Right lobe of liver (tissue), 6 donors: ENCODE measurements at regions not wholly inside any gene's neighbourhood (a gene's known extent, or its start where the extent isn't known, plus 50 kb on each side); places are given as distances from the start of the nearest gene placed in this dataset.
A peak's percentile ranks its signal among the peaks of the same experiment; 100 is the strongest.

ENCODE experiments used
- ATAC-seq, 4 donors: fragments of 200-7000 bp; cut with Tn5 transposase; one replicate each; pipeline ENCODE4 v1.9.1; 2020; ENCODE audit warnings: mild to moderate bottlenecking in 4 of 4, moderate library complexity in 4 of 4
- DNase-seq, 3 donors: peaks; one replicate each; pipeline ENCODE4 v3.0.0-alpha.2; 2020
- H3K27ac ChIP-seq, 3 donors: fragments of 200-600 bp; one replicate each; pipeline ENCODE4 v1.8.0; 2022
- H3K27me3 ChIP-seq, 2 donors: fragments of 200-600 bp; one replicate each; pipeline ENCODE4 v1.8.0; 2022
- H3K36me3 ChIP-seq, 4 donors: fragments of 200-600 bp; sonication (generic) in 1 of 4; one replicate each; pipeline versions ENCODE4 v1.5.1 to v1.8.0; 2017 to 2022; ENCODE audit warnings: control low read depth in 1 of 4
- H3K4me1 ChIP-seq, 4 donors: fragments of 200-600 bp; sonication (generic) in 1 of 4; one replicate each; pipeline versions ENCODE4 v1.5.1 to v1.8.0; 2017 to 2022; ENCODE audit warnings: control low read depth in 1 of 4
- H3K4me3 ChIP-seq, 3 donors: fragments of 200-600 bp; one replicate each; pipeline ENCODE4 v1.8.0; 2022
- H3K9me3 ChIP-seq, 4 donors: fragments of 200-600 bp; sonication (generic) in 1 of 4; one replicate each; pipeline versions ENCODE4 v1.5.1 to v1.8.0; 2017 to 2022; ENCODE audit warnings: control low read depth in 1 of 4
- POLR2A ChIP-seq: fragments of 450-650 bp; IDR thresholded peaks from one replicate; pipeline ENCODE4 v1.6.1; 2017; ENCODE audit warnings: antibody characterized with exemption, mild to moderate bottlenecking
- WGBS: methylation state at CpG from one replicate; pipeline ENCODE4 v1.1.6; 2018; ENCODE audit warnings: low coverage, low lambda C conversion rate; ENCODE audit not compliant: insufficient coverage; ENCODE audit errors: missing lambda C conversion rate; 5-methylcytosine and 5-hydroxymethylcytosine counted together
- intact Hi-C, 2 donors: fragments of 100-400 bp; cut with DNase I; formaldehyde crosslinking; loops; one replicate each; pipeline versions ENCODE4 v1.11.2 to v1.14.1; 2022
- TF ChIP-seq, protein P1 (sequence below), 4 donors: fragments of 200-600 bp in 3 of 4; fragments of 450-650 bp in 1 of 4; IDR thresholded peaks; one replicate each; pipeline versions ENCODE4 v1.5.1 to v1.8.0; 2016 to 2022; ENCODE audit warnings: antibody characterized with exemption in 4 of 4, mild to moderate bottlenecking in 2 of 4
- donor health status: DM: no; HTN: yes; CAD: no.
- donor health status: DM: no; HTN: no; CAD: no.
- donor health status: DM: no; HTN: no; CAD: no.
- donor health status: DM: no; HTN: yes; CAD: no.
- donor health status: DM: no; HTN: yes; CAD: no.

DNA sequence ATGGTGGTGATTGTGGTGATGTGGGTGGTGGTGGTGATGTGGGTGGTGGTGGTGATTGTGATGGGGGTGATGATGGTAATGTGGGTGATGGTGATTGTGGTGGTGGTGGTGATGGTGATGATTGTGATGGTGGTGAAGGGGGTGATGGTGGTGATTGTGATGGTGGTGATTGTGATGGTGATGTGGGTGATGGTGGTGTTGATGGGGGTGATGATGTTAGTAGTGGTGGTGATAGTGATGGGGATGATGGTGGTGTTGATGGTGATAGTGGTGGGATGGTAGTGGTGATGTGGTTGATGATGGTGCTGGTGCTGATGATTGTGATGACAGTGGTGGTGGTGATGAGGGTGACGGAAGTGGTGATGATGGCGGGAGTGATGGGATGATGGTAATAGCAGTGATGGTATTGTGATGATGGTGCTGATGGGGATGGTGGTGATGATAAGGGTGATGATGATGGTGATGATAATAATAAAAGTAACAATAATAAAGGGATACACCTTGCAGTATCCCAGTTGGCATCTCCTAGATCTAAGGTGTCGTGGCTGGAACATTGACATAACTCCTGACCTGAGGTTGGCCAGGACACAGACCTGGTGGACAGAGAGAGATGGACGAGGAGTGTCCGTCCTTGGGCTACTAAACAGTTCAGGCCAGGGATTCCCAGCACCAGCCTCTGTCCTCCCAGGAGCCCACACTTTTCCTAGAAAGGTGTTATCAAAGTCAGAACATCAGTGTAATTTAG, 344.5 kb downstream of the SEC14L1 start:
- TF ChIP-seq, protein P1, sequence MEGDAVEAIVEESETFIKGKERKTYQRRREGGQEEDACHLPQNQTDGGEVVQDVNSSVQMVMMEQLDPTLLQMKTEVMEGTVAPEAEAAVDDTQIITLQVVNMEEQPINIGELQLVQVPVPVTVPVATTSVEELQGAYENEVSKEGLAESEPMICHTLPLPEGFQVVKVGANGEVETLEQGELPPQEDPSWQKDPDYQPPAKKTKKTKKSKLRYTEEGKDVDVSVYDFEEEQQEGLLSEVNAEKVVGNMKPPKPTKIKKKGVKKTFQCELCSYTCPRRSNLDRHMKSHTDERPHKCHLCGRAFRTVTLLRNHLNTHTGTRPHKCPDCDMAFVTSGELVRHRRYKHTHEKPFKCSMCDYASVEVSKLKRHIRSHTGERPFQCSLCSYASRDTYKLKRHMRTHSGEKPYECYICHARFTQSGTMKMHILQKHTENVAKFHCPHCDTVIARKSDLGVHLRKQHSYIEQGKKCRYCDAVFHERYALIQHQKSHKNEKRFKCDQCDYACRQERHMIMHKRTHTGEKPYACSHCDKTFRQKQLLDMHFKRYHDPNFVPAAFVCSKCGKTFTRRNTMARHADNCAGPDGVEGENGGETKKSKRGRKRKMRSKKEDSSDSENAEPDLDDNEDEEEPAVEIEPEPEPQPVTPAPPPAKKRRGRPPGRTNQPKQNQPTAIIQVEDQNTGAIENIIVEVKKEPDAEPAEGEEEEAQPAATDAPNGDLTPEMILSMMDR (IDR thresholded peaks at IDR 0.05), result no peak
- no peak for TF ChIP-seq POLR2A
- no peaks in the 10 kb centered on the region for H3K9me3 ChIP-seq
- no peak overlapping the region for H3K4me3 ChIP-seq
- peaks cover 0 to 34% (median 13%) of the 10 kb centered on the region in 4 donors for H3K36me3 ChIP-seq
- peaks cover 0 to 14% (median 6%) of the 10 kb centered on the region in 4 donors for H3K4me1 ChIP-seq
- WGBS, result 92% methylated on average over 5 of the region's 5 CpGs
- H3K27me3 ChIP-seq, result no peaks in the 10 kb centered on the region
- ATAC-seq (no peak), DNase-seq (peak in 1 of 3 donors; percentile 2)
- intact Hi-C loops, result loop anchor here in 1 of 2 donors (5.0 kb wide), 1 partner anchor 38 kb away; no protein-coding TSS in a partner anchor
- no peak overlapping the region for H3K27ac ChIP-seq

DNA sequence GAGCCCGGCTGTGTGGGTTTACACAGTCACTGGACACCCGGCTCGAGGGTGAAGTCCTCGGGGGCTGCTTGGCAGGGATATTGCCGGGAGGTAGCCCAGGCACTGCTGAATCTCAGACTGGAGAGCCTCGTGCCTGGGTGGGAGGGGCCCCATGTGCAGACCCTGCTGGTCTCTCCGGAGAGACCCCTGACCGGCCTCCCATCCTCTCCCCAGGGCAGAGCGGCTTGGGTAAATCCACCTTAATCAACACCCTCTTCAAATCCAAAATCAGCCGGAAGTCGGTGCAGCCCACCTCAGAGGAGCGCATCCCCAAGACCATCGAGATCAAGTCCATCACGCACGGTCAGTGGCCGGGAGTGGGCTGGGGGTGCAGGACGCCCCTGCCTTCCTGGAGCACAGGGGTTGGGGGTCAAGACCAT, 346.5 kb downstream of the SEC14L1 start:
- Histone ChIP-seq H3K27ac (no peak overlapping the region), H3K4me1 (peaks cover 0 to 16% (median 7%) of the 10 kb centered on the region in 4 donors), H3K9me3 (no peaks in the 10 kb centered on the region), H3K36me3 (peaks cover 3 to 50% (median 22%) of the 10 kb centered on the region in 4 donors), H3K27me3 (no peaks in the 10 kb centered on the region), H3K4me3 (no peak overlapping the region)
- no CpG with 5 or more reads among the region's 17 CpGs for WGBS
- intact Hi-C loops, result loop anchor here in 1 of 2 donors (5.0 kb wide), 1 partner anchor 40 kb away; no protein-coding TSS in a partner anchor
- DNase-seq, result peak in 1 of 3 donors; percentile 10
- TF ChIP-seq POLR2A, result no peak
- TF ChIP-seq, protein P1 (IDR thresholded peaks at IDR 0.05), result no peak
- ATAC-seq, result no peak

DNA sequence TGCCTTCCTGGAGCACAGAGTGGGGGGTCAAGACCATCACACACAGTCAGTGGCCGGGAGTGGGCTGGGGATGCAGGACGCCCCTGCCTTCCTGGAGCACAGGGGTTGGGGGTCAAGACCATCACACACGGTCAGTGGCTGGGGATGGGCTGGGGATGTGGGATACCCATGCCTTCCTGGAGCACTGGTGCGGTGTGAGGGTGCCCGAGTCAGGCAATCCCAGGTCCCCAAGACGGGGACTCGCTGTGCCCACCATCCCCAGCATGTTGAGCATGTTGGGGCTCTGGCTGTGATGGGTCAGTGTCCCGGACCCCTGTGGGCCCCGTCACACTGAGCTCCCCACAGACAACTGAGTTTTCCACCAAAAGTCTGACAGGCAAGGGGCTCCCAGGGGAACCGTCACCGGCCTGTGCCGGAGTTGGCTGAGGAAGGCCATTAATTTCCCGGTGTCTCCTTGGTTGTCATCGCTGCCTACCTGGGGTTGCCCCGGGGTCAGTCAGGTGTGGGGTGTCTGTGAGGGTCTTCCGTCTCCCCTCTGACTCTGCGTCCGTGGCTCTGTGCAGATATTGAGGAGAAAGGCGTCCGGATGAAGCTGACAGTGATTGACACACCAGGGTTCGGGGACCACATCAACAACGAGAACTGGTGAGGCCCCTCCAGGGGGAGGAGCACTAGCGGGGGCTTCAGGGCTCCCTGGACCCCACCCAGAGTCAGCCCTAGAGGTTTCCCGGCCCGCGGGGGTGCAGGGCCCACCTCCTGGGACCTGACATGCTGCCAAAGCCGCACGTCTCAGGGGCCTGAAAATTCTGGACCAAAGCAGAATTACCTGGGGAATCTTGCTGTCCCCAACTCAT, 347.1 kb downstream of the SEC14L1 start:
- no peak for TF ChIP-seq POLR2A
- TF ChIP-seq, protein P1 (IDR thresholded peaks at IDR 0.05), result no peak
- Histone ChIP-seq H3K9me3 (no peaks in the 10 kb centered on the region), H3K4me1 (peaks cover 0 to 16% (median 7%) of the 10 kb centered on the region in 4 donors), H3K27me3 (no peaks in the 10 kb centered on the region), H3K27ac (no peak overlapping the region), H3K36me3 (peaks cover 3 to 50% (median 21%) of the 10 kb centered on the region in 4 donors), H3K4me3 (no peak overlapping the region)
- intact Hi-C loops, result loop anchor here in 1 of 2 donors (5.0 kb wide), 1 partner anchor 41 kb away; no protein-coding TSS in a partner anchor
- DNase-seq, result peak in 2 of 3 donors; percentile 26 to 47
- no peak for ATAC-seq
- WGBS, result no CpG with 5 or more reads among the region's 28 CpGs

DNA sequence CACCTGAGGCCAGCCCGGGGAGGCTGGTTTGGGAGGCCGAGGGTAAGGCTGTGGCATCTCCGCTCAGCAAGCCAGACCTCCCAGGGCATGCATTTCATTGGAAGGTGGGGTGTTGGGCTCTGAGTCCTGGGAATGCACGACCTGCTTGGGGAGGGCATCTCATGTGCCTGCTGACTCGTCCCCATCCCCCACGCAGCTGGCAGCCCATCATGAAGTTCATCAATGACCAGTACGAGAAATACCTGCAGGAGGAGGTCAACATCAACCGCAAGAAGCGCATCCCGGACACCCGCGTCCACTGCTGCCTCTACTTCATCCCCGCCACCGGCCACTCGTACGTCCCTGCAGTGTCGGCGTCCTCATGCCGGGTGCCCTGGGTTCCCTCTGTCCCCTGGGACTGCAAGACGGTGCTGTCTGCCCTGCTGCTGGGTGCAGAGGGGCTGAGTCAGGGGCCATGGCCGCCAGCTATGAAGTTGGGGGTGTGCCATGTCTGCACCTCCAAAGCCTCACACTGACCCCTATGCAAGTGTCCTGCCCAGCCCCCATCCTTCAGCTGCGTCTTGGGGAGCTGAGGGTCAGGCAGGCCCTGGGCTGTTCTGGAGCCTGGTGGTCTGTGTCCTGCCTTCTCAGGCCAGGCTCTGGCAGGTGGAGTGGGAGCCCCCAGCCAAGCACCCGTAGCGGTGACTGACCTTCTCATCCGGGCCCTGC, 347.9 kb downstream of the SEC14L1 start:
- DNase-seq (peak in 2 of 3 donors; percentile 35 to 56), ATAC-seq (no peak)
- Histone ChIP-seq H3K4me3 (no peak overlapping the region), H3K4me1 (peaks cover 0 to 16% (median 7%) of the 10 kb centered on the region in 4 donors), H3K27ac (no peak overlapping the region), H3K9me3 (no peaks in the 10 kb centered on the region), H3K27me3 (no peaks in the 10 kb centered on the region), H3K36me3 (peaks cover 3 to 48% (median 18%) of the 10 kb centered on the region in 4 donors)
- intact Hi-C loops, result loop anchor here in 1 of 2 donors (5.0 kb wide), 1 partner anchor 41 kb away; no protein-coding TSS in a partner anchor
- TF ChIP-seq POLR2A, result no peak
- TF ChIP-seq, protein P1 (IDR thresholded peaks at IDR 0.05), result no peak
- 87% methylated on average over 3 of the region's 25 CpGs for WGBS
